GM12874 (cell line): ENCODE measurements at regions not wholly inside any gene's neighbourhood (a gene's known extent, or its start where the extent isn't known, plus 50 kb on each side); places are given as distances from the start of the nearest gene placed in this dataset.

Experiments used
- CTCF ChIP-seq: IDR thresholded peaks from 2 replicates; pipeline ENCODE4 v1.5.1; 2011; ENCODE audit warnings: low read depth, mild to moderate bottlenecking, control low read depth, low read length, moderate library complexity; ENCODE audit not compliant: insufficient read depth

GRCh38 chr3:72434296-72434695, 413.9 kb downstream of the SHQ1 start:
- TF ChIP-seq CTCF = no peak

GRCh38 chr3:72432246-72432645, 416.0 kb downstream of the SHQ1 start:
- no peak for TF ChIP-seq CTCF

- no peak for TF ChIP-seq CTCF
Observed at GRCh38 chr3:72429589-72430353, 418.5 kb downstream of the SHQ1 start.

- TF ChIP-seq CTCF = no peak
Observed at GRCh38 chr3:72428803-72429202, 419.4 kb downstream of the SHQ1 start.

GRCh38 chr3:72427624-72428023, 420.6 kb downstream of the SHQ1 start:
- TF ChIP-seq CTCF = no peak

- no peak for TF ChIP-seq CTCF
Observed at GRCh38 chr3:72426618-72427397, 421.4 kb downstream of the SHQ1 start.

- no peak for TF ChIP-seq CTCF
Observed at GRCh38 chr3:72423643-72424042, 424.6 kb downstream of the SHQ1 start.
